MM.1S (cell line): ENCODE measurements at regions not wholly inside any gene's neighbourhood (a gene's known extent, or its start where the extent isn't known, plus 50 kb on each side); places are given as distances from the start of the nearest gene placed in this dataset.

Experiments
- DNase-seq: peaks from one replicate; pipeline ENCODE4 v3.0.0-alpha.2; 2015
- H2AFZ ChIP-seq: fragments of 300-600 bp; sonication (generic); 2 replicates; pipeline ENCODE4 v1.6.0; 2016; ENCODE audit warnings: antibody characterized with exemption, low read length
- H3F3A ChIP-seq: fragments of 300-600 bp; sonication (generic); 2 replicates; pipeline ENCODE4 v1.6.1; 2016; ENCODE audit warnings: mild to moderate bottlenecking, antibody characterized with exemption, low read length, moderate library complexity, mixed read lengths; ENCODE audit not compliant: insufficient read depth
- H3K27ac ChIP-seq: fragments of 300-600 bp; sonication (generic); 2 replicates; pipeline ENCODE4 v1.5.1; 2016; ENCODE audit warnings: mild to moderate bottlenecking, low read length
- H3K27me3 ChIP-seq: fragments of 300-600 bp; sonication (generic); replicated peaks from 2 replicates; pipeline ENCODE4 v1.6.0; 2016; ENCODE audit warnings: low read length; ENCODE audit not compliant: insufficient read depth
- H3K36me3 ChIP-seq: fragments of 300-600 bp; sonication (generic); replicated peaks from 2 replicates; pipeline ENCODE4 v1.6.1; 2016; ENCODE audit warnings: mild to moderate bottlenecking, low read length, mixed read lengths; ENCODE audit not compliant: insufficient read depth
- H3K4me1 ChIP-seq: fragments of 300-600 bp; sonication (generic); 2 replicates; pipeline ENCODE4 v1.6.1; 2016; ENCODE audit warnings: low read length, mixed read lengths
- H3K4me2 ChIP-seq: fragments of 300-600 bp; sonication (generic); 2 replicates; pipeline ENCODE4 v1.6.0; 2016; ENCODE audit warnings: low read depth, low read length
- H3K4me3 ChIP-seq: fragments of 300-600 bp; sonication (generic); 2 replicates; pipeline ENCODE4 v1.5.1; 2016; ENCODE audit warnings: low read length, mixed read lengths
- H3K79me2 ChIP-seq: fragments of 300-600 bp; sonication (generic); 2 replicates; pipeline ENCODE4 v1.6.1; 2016; ENCODE audit warnings: mixed run types, low read length, mixed read lengths
- H3K9ac ChIP-seq: fragments of 300-600 bp; sonication (generic); 2 replicates; pipeline ENCODE4 v1.6.1; 2016; ENCODE audit warnings: low read length, mixed read lengths
- H3K9me2 ChIP-seq: fragments of 300-600 bp; sonication (generic); replicated peaks from 2 replicates; pipeline ENCODE4 v1.6.1; 2016; ENCODE audit warnings: mild to moderate bottlenecking, low read length, mixed read lengths; ENCODE audit not compliant: insufficient read depth
- H3K9me3 ChIP-seq: fragments of 300-600 bp; sonication (generic); replicated peaks from 2 replicates; pipeline ENCODE4 v1.6.1; 2016; ENCODE audit warnings: mild to moderate bottlenecking, low read length, mixed read lengths; ENCODE audit not compliant: insufficient read depth
- H4K20me1 ChIP-seq: fragments of 300-600 bp; sonication (generic); 2 replicates; pipeline ENCODE4 v1.6.1; 2016; ENCODE audit warnings: mild to moderate bottlenecking, low read length, moderate library complexity, mixed read lengths; ENCODE audit not compliant: insufficient read depth
- EZH2 ChIP-seq: fragments of 300-600 bp; sonication (generic); optimal IDR thresholded peaks from 2 replicates; pipeline ENCODE3; 2017; ENCODE audit warnings: low read depth, mild to moderate bottlenecking, antibody characterized with exemption, low read length, mixed read lengths
- EZH2phosphoT487 ChIP-seq: fragments of 300-600 bp; sonication (generic); IDR thresholded peaks from 2 replicates; pipeline ENCODE4 v1.6.1; 2018; ENCODE audit warnings: antibody characterized with exemption, low read length
- TF ChIP-seq, protein P1 (sequence below): fragments of 300-600 bp; sonication (generic); IDR thresholded peaks from 2 replicates; pipeline ENCODE4 v1.5.1; 2016; ENCODE audit warnings: antibody characterized with exemption, low read length, mixed read lengths

DNA sequence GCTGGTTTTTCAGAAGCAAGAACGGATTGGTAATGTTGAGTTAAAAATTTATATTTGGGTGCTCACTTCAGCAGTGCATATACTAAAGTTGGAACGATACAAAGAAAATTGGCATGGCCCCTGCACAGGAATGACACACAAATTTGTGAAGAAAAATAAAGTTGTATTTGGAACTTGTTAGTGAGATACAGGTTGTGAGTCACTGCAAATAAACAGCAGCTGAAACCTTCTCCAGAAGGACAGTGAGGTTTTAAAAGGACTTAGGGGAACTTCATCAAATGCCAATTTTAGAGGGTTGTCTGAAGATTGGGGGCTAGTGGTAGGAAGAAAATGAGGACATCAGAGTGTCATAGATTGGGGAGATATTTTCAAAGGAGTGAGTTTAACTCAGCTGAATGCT, 79.7 kb upstream of the ELOVL6 start:
- H4K20me1 ChIP-seq, result no peaks in the 10 kb centered on the region
- H2AFZ ChIP-seq, result no peak overlapping the region
- DNase-seq, result no peak
- no peaks in the 10 kb centered on the region for H3F3A ChIP-seq
- no peaks in the 10 kb centered on the region for H3K27me3 ChIP-seq
- H3K36me3 ChIP-seq, result no peaks in the 10 kb centered on the region
- no peaks in the 10 kb centered on the region for H3K9me2 ChIP-seq
- no peaks in the 10 kb centered on the region for H3K4me1 ChIP-seq
- no peak overlapping the region for H3K27ac ChIP-seq
- no peak overlapping the region for H3K4me3 ChIP-seq
- H3K79me2 ChIP-seq, result no peaks in the 10 kb centered on the region
- no peak overlapping the region for H3K9ac ChIP-seq
- H3K4me2 ChIP-seq, result no peak overlapping the region
- TF ChIP-seq EZH2, result no peak
- TF ChIP-seq, protein P1, sequence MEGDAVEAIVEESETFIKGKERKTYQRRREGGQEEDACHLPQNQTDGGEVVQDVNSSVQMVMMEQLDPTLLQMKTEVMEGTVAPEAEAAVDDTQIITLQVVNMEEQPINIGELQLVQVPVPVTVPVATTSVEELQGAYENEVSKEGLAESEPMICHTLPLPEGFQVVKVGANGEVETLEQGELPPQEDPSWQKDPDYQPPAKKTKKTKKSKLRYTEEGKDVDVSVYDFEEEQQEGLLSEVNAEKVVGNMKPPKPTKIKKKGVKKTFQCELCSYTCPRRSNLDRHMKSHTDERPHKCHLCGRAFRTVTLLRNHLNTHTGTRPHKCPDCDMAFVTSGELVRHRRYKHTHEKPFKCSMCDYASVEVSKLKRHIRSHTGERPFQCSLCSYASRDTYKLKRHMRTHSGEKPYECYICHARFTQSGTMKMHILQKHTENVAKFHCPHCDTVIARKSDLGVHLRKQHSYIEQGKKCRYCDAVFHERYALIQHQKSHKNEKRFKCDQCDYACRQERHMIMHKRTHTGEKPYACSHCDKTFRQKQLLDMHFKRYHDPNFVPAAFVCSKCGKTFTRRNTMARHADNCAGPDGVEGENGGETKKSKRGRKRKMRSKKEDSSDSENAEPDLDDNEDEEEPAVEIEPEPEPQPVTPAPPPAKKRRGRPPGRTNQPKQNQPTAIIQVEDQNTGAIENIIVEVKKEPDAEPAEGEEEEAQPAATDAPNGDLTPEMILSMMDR, result no peak
- no peak for TF ChIP-seq EZH2phosphoT487
- no peaks in the 10 kb centered on the region for H3K9me3 ChIP-seq

DNA sequence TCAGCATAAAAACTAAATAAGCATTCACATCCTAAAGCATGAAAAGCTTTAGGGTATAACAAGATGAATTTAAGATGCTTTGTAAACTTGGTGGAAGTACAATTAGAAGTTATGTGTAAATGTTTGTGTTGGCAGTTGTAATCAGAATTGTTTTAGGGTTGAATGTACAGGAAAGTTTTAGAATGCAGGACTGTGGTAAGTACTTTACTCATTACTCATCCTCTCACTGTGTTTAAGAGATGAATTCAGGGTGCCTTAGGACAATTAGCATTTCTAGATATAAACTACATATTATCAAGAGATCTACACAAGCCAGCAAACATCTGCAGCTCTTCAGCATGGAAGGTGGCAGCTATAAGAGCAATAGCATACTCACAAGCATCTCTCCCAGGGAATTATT, 77.5 kb upstream of the ELOVL6 start:
- no peaks in the 10 kb centered on the region for H4K20me1 ChIP-seq
- TF ChIP-seq EZH2phosphoT487 (no peak), EZH2 (no peak)
- TF ChIP-seq, protein P1, result no peak
- H3K9me3 ChIP-seq, result no peaks in the 10 kb centered on the region
- H3K4me2 ChIP-seq, result no peak overlapping the region
- no peaks in the 10 kb centered on the region for H3K27me3 ChIP-seq
- H3K27ac ChIP-seq, result no peak overlapping the region
- H3K36me3 ChIP-seq, result no peaks in the 10 kb centered on the region
- H2AFZ ChIP-seq, result no peak overlapping the region
- H3K79me2 ChIP-seq, result no peaks in the 10 kb centered on the region
- H3F3A ChIP-seq, result no peaks in the 10 kb centered on the region
- no peak overlapping the region for H3K4me3 ChIP-seq
- H3K4me1 ChIP-seq, result no peaks in the 10 kb centered on the region
- no peaks in the 10 kb centered on the region for H3K9me2 ChIP-seq
- no peak overlapping the region for H3K9ac ChIP-seq
- DNase-seq, result no peak

DNA sequence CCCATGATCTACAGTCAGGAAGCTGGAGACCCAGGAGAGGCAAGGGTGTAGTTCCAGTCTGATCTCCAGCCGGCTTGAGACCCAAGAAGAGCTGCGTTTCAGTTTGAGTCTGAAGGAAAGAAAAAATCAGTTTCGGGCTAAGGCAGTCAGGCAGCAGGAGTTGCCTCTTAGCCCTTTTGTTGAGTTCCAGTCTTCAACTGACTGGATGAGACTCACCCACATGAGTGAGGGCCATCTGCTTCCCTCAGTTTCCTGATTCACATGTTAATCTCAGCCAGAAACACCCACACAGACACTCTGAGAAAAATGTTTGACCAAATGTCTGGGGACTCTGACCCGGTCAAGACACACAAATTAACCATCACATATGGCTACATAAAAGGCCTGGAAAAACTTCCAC, 73.6 kb upstream of the ELOVL6 start:
- H2AFZ ChIP-seq, result no peak overlapping the region
- no peaks in the 10 kb centered on the region for H4K20me1 ChIP-seq
- DNase-seq, result no peak
- no peaks in the 10 kb centered on the region for H3K4me1 ChIP-seq
- no peaks in the 10 kb centered on the region for H3F3A ChIP-seq
- no peaks in the 10 kb centered on the region for H3K36me3 ChIP-seq
- no peaks in the 10 kb centered on the region for H3K79me2 ChIP-seq
- no peaks in the 10 kb centered on the region for H3K9me2 ChIP-seq
- no peak overlapping the region for H3K4me3 ChIP-seq
- H3K9me3 ChIP-seq, result no peaks in the 10 kb centered on the region
- no peak overlapping the region for H3K9ac ChIP-seq
- no peak overlapping the region for H3K4me2 ChIP-seq
- H3K27me3 ChIP-seq, result no peaks in the 10 kb centered on the region
- no peak for TF ChIP-seq EZH2phosphoT487
- no peak for TF ChIP-seq EZH2
- TF ChIP-seq, protein P1, result no peak
- no peak overlapping the region for H3K27ac ChIP-seq
